HG03558 (cell line): ENCODE measurements at regions not wholly inside any gene's neighbourhood (a gene's known extent, or its start where the extent isn't known, plus 50 kb on each side); places are given as distances from the start of the nearest gene placed in this dataset.

Experiments
- ATAC-seq: cut with Tn5 transposase; IDR thresholded peaks from one replicate; pipeline ENCODE4 v1.9.1; 2021; ENCODE audit warnings: moderate number of reproducible peaks; ENCODE audit not compliant: unreplicated experiment; ENCODE audit errors: extremely low read depth

DNA sequence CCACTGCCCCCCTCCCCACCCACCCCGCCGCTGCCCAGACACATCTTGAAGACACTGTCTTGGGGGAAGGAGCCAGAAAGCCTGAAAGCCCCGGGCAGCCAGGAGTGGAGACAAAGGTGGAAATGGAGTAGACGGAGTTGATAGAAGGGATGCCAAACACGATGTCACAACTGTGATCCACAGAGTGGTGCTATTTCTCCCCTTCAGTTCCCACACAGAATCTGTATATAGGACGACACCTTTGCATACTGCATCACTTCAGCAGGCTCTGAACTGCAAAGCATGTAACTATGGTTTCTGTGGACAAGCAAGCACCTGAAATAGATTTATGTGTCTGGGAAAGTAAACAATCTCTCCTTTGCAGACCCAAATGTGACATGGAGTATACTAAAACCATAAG is 56.4 kb upstream of the F13A1 start:
- ATAC-seq, result no peak

DNA sequence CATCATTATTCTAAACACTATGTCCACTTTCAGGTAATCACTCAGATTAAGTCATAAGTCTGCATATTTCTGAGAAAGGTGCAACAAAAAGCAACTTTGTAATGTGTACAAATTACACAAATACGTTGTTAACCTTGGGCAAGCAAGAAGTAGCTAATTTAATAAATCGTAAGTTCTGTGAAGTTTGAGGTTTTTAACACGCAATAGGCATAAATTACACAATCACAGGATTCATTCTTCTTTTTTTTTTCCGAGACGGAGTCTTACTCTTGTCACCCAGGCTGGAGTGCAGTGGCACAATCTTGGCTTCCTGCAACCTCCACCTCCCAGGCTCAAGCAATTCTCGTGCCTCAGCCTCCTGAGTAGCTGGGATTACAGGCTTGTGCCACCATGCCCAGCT is 57.2 kb upstream of the F13A1 start:
- ATAC-seq, result no peak

DNA sequence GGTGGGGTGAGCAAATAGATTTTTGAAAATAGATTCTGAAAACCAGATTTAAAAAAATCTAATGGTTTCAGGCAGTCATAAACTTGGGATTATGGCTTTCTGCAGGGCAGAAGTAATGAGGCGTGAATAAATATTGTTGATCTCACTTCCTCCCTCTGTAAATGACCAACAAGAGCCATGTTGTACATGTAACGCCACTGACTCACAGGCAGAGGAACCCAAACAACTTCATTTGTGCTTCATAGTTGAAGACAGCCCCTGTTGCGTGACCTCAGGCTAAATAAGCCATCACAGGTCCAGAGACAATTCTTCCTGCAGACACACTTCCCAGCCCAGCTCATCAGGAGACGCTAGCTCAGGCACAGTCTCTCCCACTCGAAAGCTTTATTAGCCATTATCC is 59.1 kb upstream of the F13A1 start:
- no peak for ATAC-seq

DNA sequence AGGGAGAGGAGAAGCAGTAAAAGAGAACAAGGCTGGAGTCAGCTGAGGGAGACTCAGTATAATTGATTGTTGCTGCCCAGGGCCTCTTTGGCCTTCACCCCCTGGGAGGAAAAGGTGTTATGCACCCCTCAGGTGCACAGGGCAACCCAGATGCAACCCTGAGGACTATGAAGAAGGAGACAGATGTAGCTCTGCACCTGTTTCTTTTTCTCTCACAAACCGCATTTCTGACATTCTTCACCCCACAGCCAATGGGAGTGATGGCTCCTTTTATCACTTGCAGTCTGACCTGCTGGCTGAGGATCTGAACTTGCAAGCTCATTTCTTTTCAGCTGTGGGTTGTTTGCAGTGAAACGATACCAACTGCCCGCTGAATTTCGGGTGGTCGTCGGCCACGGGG is 64.1 kb upstream of the F13A1 start:
- ATAC-seq, result no peak

DNA sequence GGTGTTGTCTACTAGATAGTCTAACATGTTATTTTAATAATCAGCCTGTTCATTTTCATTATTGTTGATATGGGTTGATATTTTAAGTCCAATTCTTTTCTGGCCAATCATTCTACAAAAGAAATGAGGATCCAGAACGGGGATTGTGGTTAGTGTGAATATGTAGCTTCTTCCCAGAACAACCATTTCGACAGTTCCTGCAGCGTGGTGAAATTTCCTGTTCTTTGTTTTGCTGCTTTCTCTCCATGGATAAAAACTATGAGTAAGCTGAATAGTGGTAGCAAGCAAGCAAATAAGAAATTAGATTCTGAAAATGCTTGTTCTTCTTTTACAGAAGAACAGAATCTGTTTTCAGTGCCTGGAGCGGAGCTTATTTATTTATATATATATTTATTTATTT is 65.5 kb upstream of the F13A1 start:
- ATAC-seq, result no peak

DNA sequence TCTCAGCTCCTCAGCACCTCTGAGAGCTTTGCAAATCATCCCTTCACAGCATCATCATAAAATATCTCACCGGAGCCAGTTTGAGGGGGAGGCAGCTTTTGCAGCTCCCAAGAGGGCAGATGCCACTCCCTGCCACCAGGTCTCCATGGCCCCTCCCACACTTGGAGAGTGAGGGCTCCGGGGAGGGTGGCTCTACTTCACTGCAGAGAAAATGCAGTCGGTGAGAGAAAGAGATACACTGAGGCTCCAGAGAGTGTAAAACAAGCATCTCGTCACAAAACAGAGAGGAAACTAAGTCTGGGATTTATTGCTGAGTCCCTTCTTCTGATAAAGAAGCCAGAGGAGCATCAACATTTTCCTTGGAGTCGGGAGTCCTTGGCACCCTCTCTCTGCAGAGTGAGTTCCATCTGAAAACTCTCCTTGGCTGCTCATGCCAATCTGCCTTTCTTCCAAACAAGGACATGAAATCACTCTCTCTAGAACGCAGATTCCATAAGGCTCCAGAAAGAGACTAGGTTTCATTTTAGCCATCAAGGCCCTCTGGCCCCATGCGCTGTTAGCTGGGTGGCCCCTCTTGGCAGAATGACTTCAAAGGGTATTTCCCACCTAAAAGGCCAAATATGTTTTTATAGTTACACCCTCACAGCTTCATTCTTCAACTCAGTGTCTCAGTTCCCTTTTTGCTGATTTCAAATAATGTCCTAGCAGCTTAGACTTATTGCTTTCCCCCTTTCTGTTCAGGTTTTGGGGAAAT is 70.6 kb upstream of the F13A1 start:
- ATAC-seq, result no peak

DNA sequence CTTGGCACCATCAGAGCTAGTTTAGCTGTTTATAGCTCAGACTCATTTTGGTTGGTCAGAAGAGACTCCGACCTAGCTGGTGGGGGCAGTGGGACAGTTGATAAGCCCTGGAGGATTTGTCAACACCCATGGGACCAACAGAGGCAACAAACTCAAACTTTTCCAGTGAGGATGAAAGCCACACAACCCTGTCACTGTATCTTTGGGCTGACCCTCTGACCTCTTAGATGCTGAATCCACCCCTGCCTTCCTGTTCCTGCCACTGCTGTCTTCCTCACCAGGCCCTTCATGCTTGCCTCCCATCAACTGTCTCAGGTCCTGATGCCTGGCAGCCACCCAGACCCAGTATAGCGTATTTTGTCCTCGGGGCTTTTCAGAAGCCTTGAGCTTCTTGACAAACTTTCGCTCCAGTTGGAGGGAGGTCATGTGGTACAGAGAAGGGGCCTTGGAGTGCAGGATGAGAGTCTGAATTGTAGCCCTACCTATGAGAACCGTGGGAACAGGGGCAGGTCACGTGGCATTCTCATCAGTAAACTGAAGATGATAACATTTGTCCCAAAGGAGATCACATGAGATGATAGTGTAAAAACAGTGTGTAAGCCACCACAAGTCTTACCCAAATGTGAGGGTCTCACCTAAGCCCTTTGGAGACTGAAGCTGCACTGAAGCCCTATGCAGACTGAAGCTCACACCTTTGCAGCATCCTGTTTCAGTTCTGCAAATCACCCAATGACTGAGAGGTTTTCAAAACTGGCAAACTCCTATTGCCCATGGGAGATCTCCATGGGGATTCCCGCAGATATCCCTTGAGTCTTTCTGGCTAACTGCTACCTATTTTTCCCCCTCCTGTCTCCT is 72.0 kb upstream of the F13A1 start:
- peak; percentile 37 for ATAC-seq

DNA sequence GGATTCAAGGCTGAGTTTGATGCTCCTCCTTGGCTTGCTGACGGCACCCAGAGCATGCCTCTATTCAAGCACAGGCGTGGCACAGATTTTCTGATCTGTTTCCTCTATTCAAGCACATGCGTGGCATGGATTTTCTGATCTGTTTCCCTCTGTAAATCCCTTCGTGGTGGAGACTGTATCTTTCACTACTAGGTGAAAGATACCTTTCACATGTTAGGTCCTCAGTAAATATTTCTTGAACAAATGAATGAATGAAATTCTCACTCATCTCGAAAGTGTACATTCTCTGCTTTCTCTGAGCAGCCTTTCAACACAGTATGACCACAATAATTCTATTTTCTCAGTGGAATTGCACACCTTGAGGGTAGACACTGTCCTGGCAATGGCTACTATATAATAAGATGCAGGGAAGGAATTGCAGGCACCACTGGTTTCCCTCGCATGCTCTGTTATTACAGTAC is 72.6 kb upstream of the F13A1 start:
- ATAC-seq, result no peak

DNA sequence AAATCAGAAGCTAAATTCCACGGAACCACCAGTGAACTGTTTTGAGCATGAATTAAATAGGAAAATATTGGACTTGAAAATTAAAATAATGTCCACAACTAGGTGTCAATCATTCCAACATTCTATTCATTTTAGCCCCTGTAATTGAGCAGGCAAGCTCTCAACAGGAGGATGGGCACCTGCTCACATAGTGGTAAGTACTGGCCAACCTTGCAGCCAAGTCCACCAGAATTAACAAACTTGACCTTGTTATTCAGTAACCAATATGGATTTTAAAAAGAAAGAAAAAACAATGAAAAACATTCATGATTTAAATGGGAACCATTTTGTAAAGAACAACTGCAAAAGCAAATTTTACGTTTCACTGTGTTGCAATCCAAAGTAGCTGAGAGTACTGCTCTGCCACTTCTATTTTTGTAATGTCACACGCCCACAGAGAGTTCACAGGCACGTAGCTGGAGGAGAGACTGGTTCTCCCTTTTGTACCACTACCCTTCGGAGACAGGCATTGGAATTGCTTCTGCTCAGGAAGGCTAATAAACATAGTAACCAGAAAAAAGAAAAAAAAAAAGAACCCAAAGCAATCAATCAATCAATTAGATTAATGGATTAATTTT is 75.2 kb upstream of the F13A1 start:
- ATAC-seq, result no peak

DNA sequence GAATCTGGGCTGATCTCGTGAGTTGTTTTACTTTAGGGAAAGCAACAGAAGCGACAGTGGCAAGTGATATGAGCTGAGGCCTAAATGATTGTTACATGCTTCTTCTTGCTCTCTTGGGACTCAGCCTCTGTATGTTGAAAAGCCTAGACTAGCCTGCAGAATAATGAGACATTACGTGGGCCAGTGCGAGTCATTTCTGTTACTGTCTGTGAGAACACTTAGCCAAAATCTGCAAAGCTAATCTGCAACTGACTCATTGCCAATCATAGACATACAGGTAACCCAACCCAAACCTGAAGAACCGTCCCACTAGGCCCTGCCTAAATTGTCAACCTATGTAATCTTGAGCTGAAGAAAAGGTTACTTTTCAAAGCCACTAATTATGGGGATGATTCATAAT is 77.4 kb upstream of the F13A1 start:
- ATAC-seq, result no peak

DNA sequence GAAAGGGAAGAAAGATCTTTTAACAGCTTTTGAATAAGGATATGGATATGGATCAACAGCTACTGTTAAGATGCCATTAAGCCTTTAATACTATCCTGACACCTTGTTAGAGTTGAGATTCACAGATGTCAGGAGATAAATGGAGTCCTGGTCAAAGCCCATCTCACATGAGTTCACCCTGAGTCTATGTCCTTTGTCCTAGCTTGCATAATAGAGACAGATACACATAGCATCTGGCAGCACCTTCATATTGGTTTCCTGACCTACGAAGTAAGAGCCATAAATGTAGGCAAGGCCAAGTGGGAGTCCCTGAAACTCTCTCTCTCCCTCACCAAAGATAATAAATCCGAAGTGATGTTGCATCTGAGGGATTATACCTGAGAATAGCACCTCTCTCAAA is 79.1 kb upstream of the F13A1 start:
- ATAC-seq, result no peak

DNA sequence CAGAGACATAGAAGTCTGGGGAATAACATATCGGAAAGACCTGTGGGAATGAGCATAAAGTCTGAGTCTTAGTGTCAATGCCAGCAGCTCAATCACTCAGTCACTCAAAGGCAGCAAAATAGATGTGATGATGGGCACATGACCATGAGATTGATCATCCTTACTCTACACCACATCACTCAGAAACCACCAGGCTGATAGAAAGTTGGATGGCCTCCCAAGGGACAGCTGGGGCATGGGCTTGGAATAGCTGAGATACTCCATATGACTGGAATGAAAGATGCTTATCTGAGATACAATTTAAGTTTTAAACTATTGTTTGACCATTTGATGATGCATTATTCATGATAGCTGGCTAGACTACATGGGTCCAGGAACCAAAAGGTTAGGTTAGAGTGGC is 80.9 kb upstream of the F13A1 start:
- no peak for ATAC-seq

DNA sequence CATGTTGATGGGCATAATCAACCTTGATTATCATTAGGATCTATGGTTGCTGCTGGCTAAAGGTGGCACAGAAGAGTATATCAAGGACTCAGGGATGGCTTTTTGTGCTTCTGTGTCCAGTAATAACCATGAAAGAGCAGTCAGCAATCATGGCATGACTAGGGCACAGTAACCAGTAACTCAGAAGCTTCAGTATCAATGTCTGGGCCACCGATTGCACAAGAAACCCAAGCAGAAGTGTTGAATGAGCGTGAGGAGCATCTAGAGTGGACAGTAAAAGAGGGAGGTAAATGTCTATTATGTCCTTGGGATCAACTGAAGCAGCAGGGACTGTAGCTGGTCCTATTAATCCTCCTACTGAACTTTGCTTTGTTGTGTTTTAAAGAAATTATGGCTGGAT is 81.5 kb upstream of the F13A1 start:
- no peak for ATAC-seq

DNA sequence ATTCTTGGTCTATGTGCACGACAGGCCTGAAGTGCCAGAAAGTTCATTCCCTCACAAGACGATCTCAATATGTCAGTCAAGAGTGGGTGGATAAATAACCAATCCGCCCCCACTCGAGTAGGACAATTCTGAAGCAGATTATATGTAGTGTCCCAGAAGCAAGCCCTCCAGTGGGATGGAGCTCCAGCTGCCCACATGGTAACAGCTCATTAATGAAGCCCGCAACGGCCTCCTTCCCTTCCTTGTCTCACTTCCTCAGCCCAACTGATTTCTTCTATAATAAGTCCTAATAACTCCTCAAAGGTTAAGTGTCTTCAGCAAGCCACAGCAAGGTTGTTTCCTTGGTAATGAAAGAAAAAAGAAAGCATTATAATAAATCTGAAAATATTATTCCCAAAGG is 82.1 kb upstream of the F13A1 start:
- ATAC-seq, result no peak

DNA sequence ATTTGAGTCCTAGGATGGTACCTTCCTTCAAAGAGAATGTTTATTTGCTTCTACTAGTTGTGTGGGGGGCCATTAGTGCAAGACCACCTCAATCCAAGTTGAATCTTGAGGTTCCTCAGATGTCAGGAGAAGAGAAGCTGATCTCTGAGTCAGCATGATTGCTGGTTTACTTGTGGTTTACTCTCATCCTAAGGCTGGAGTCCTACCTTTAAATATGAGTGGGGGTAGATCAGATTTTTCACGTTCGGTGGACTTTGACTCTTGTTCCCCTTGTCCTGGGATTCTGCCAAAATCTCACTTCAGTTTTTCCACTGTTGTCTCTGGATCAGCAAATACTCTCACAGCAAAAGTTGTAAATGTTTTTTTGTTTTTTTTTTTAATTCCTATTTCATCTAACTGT is 84.6 kb upstream of the F13A1 start:
- ATAC-seq, result no peak

DNA sequence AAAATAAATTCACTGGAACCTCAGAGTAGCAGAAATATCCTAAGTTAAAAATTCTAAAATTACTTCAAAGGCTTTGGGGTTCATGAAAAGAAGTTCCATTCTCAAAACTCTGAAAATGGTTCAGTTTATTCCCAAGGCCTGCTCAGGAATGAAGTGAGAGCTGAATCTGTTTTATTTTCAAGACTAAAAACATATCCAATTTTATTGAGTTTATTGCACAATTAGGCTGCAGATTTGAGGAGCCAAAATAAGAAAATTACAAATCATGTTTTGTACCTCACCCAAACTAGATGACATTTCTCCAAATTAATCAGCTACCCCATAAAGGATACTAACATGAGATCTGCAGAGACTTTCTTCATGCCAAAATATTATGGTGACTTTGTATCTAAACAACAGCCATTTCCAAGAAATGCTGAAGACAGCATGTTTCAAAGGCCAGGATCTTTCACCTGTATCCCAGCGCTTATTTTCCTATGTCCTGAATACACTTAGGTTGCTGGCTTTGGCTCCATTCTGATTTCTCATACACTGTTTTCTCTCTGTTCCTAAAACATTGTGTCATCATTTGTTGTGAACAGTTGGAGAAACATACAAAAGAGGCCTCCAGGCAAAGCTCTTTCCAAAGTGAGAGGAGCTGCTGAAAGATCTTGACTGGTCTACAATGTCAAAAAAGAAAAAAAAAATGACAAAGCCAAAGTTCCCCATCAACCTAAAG is 85.7 kb upstream of the F13A1 start:
- ATAC-seq, result no peak

DNA sequence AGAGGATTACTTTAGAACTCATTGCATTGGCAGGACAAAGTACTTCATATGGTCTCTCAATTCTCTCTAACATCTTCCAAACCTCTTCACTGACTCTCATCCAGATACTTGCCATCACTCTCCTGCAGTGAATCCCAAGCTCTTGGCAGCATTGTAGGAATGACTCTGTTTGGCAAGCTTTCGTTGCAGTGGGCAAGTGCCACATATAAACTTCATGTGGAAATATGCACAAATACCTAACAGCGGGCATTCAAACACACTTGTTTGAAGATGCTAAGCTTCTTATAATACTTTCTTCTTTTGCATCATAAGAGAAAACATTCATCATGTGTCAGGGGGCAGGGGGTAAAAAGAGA is 86.2 kb upstream of the F13A1 start:
- ATAC-seq, result no peak

DNA sequence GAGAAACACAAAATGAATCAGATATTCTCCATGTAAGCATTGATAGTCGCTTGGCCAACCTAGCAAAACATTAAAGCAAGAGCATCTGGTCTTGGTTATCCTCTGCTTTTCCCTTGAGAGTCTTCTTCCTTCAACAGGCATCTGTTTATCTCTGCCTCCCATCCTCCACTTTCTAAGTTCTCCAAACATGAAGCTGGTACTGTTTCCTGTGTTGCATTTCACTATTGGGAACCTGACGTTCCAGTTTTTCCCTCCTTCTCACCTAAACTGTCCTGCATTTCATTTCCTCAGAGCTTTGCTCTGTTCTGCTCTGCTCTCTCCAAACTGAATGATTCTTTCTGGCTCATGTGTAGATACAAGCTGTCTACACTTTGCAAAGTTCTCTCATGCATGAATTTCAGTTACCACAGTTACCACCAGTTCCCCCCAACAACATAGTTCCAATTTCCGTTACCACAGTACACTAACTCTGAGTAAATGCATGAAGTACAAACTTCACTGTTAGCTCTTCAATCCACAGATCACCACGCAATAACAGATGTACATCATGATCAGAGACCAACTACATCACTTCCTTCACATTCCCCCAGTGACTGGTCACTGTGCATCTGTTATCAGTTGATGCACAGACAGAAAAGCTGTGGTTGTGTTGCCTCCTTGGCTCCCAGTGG is 86.7 kb upstream of the F13A1 start:
- peak; percentile 96 for ATAC-seq

DNA sequence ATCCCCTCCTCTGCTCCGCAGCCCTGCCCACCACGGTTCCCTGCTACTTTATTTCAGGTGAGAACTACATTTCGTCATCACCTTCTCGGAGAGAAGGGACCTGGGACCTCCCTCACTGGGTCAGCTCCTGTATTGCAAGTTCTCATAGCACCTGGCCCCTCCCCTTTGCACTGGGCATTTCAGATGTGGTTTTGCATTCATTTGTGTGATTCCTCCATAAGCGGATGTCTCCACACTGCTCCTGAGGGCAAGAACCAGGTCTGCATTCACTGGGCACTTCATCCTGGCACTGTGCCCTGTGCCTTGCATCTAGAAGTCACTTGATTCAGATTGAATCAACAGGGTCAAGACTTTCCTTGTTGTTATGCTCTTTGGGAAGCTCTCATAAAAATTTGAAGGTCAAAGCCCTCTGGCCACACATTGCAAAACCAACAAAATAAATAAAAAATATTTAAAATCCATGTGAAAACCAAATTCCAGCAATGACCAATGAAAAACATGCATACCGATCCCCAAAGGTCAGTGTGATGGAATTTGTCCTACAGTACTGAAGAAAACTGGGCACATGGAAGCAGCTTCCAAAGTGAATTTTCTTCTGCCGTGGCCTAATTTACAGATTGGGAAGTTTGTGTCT is 89.1 kb upstream of the F13A1 start:
- no peak for ATAC-seq

DNA sequence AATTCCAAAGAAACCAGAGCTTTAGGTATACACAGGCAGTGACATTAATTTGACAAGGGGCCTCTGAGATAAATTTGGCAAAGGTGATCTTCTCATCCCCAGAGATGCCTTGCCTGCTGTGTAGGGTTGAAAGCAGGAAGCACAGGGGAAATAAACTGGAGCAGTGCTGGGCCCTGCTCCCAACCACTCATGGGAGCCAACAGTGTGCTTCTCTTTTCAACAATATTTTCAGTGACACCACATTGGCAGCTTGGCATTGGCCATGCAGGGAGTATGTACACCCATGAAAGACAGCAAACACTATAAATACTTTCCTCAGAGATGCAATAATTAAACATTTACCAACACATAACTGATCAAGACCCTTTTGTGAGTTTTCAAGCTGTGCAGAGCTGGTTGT is 90.7 kb upstream of the F13A1 start:
- ATAC-seq, result no peak
